HG03442 (cell line): ENCODE measurements at regions not wholly inside any gene's neighbourhood (a gene's known extent, or its start where the extent isn't known, plus 50 kb on each side); places are given as distances from the start of the nearest gene placed in this dataset.
A peak's percentile ranks its signal among the peaks of the same experiment; 100 is the strongest.

Experiments used
- ATAC-seq: cut with Tn5 transposase; IDR thresholded peaks from one replicate; pipeline ENCODE4 v1.9.1; 2021; ENCODE audit warnings: mild to moderate bottlenecking, moderate library complexity; ENCODE audit not compliant: unreplicated experiment

DNA sequence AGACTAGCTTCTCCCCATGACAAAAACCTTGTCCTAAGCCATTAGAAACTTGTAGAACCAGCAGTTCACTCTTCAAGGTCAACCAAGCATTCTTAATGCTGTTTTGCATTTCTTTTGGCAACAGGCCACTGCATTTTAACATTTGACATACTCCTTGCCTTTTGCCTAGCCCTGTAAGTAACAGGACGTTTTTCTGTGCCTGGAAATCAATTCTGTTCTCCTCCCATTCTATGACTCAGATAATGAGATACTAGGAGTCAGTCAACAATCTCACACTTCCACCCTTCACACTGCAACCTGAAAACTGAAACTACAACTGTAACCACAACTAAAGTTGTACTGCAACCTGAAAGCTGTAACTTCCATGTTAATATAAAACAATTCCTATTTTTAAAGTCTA lies 268.7 kb downstream of the MZT1 start:
- ATAC-seq, result peak; percentile 53

DNA sequence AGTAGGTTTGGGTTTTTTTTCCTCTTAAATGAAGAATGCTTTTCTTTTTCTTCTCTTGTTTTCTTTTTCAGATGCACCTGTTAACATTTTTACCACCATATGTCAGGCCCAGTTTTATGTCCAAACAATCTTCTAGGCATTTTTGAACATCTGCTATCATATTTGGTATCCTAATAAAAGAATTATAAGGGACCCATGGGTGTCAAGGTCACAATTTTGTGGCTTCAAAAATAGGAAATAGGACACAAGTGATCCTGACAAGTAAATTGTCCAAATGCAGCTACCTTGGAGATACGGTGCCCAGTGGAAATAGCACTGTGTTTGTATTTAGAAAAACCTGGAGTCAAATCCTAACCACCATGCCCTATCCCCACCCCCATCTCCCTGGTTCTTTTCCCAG lies 270.3 kb downstream of the MZT1 start:
- no peak for ATAC-seq

DNA sequence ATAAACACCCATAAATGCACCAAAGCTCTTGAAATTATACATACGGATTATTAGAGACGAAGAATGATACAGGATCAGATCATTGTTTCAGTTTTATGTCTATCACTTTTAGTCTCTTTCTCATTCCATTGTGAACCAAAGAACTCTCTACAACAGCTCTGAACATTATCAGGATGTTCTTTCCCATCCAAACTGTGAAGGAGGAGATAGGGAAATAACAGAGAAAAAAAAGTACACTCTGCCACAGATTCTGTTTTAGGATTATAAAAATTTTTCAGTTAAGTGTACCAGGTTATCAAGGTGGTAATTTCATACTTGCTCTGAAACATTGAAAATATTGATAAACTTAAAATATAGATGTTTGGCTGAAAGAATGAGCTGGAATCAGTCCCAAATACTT lies 270.9 kb downstream of the MZT1 start:
- ATAC-seq, result no peak

DNA sequence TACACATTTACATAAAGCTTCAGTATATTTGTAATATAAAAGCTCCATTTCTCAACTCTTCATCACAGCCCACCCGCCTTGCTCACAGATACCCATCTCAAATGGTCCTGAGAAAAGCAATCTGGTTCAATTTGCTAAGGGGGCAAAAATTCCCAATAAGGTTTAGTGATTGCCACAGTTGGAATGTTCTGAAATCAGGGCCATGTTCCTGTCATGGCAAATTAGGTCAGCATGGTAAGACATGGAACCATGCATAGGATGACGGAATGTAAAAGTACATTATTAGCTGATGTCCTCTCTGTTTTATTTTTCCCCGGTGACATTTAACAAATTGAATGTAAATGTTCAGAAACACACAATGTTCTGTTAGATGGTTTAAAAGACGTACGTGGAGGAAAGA lies 274.3 kb downstream of the MZT1 start:
- no peak for ATAC-seq

DNA sequence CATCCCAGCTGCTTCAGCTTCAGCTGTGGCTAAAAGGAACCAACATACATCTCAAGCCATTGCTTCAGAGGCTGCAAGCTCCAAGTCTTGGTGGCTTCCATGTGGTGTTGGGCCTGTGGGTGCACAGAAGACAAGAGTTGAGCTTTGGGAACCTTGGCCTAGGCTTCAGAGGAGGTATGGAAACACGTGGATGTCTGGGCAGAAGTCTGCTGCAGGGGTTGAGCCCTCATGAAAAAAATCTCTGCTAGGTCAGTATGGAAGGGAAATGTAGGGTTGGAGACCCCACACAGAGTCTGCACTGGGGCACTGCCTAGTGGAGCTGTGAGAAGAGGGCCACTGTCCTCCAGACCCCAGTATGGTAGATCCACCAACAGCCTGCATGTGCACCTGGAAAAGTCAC lies 279.3 kb downstream of the MZT1 start:
- no peak for ATAC-seq

DNA sequence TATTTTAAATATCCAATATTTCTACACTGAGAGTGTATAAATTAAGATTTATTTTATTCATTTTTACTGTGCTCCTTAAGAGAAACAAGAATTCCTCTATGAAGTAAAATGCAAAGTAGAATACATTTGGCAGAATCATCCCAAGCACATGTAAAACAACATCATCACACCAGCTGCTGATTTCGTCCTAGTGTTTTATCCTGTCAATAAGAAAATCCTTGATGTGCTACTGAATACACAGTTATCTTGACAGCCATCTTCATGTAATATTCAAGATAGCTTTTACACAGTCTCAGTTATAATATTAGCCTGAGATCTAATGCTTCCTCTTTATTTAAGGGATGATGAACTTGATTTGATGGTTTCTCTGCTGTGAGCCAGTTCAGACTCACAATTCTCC lies 282.4 kb downstream of the MZT1 start:
- ATAC-seq, result no peak

DNA sequence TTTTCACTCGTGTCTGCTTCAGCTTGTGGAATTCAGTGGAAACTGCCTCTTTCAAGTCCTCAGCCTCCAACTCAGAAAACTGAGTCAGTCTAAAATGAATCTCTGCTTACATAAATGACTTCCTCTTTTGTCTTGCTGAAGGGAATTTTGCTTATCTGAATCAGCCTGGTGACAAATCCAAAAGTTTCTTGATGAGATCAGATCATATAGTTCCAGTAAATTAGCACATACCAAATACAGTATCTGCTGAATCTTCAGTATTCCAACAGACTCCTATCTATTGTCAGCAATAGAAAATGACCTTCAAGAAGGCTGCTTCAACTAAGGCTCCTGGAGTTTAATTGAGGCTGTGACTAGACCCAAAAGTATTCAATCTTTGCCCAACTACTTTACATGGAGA lies 290.0 kb downstream of the MZT1 start:
- no peak for ATAC-seq

DNA sequence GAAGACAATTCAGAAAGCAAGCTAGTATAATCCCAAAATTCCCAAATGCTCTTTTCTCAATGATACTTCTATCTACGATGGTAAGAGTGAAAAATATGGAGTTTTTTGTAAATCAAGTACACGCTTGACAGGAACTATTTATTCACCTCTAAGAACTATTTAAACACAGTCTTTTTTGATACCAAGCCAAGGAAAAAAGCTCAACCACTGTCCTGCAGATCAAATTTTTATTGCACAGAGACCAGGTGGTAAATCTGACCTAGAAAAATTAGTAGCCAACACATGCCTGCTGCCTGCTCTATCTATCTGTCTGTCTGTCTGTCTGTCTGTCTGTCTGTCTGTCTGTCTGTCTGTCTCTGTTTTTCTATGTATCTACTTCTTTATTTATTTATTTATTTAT lies 292.2 kb downstream of the MZT1 start:
- ATAC-seq, result no peak

DNA sequence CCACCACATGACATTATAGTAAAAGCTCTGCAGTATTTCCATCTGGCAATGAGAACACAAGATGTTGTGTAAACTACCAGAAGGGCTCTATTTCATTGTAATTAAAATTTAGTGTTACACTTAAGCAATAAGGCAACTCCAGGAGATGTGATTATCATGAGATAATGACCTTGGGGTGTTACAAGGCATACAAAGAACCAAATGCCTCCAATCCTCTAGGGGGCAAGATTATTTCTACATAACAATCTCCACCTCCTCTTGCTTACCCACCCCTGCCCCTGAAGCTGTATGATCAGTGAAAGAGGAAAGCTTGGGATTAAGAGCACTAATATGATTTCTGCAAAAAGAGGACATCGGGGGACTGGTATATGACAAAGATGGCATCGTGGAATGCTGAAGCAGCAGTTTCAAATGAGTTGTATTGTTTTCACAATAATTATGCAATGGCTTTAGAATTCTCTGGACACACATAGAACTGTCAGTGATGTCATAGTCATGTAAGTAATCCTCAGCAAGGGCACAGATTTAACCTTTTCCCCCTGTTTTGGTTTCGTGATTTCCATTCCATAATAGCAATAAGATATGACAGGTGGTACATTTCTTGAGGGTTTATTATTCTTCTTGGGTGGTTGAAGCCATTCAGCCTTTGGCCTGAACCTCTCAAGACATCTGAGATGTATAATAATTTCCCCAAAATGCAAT lies 295.3 kb downstream of the MZT1 start:
- ATAC-seq, result no peak

DNA sequence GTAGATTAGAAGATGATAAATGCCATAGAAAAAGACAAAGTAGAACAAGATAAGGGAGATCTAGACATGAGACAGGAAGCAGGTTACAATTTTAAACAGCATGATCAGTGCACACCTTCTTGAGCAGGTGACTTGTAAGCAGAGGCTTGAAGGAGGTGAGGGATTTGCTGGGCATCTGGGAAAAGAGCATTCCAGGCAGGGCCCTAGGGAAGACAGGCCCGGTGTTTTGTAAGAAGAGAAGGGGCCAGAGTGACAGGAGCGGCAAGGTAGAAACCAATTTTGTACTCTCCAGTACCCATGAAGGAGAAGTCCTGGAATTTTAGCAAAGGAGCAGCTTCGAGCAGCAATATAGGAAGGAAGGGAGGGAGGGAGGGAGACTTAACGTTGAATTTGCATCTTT lies 296.5 kb downstream of the MZT1 start:
- ATAC-seq, result no peak

DNA sequence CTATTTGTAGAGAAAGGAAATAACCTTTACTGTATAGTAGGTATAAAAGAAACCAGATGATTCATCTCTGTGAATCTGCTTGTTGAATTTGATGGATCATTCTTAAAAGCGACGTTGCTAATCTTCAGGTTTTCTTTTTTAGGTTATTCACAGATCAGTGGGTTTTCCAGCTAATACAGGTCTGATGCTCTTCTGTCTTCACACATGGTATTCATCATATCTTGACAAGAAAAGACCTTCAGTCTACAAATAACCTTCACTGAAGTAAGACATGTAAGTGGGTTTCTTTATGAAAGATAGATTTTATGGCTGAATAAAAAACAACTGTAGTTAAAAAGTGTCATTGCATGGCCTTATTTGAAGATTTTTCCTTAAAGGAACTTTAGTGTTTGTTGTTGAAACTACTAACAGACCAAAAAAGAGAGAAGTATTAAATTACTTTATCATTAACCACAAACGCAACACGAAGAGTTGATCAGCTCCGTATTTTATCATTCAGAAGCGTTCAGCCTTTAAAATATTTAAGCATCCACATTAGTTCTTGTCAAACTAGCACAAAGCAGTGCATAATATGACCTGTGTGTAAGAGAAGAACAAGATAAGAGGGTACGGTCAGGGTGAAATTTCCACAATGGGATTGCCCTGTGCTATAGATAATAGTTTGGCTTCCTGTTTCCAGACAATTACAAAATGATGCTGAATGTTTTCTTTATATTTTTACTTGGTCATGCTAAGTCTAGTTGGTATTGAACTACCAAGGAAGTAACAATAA lies 299.5 kb downstream of the MZT1 start:
- ATAC-seq, result no peak

DNA sequence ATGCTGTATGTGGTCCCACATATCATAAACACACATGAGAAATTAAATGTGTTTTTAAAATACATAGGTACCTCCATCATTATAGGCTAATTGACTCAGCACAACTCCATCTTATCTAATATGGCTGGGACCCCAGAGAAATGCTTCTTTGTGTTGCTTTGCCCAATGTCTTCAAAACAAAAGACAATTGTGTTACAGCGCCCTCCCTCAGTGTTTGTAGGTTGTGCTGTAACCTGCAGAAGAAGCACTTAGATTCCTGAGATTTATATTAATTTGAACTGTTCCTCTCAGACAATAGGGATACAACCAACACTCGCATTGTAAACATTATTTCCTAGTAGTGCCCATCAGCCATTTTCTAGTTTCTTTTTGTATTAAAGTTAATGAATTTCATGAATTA lies 303.4 kb downstream of the MZT1 start:
- ATAC-seq, result no peak

DNA sequence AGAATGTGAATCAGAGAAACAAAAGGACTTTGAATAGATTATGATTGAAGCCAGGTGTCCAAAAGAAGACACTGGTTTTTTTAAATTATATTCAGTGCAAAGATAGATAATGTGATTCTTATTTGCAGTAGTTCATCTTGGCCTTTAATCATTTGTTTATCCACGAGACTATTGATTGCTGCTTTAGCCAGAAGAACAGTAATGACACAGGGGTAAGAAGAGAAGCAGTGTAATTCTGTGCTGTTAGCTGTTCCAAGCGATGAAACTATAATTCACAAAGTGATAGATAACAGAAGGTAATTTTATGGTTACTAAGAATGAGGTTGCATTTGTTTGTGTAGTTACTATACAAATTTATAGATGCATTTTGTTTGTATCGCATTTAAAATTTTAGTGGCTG lies 311.6 kb downstream of the MZT1 start:
- no peak for ATAC-seq

DNA sequence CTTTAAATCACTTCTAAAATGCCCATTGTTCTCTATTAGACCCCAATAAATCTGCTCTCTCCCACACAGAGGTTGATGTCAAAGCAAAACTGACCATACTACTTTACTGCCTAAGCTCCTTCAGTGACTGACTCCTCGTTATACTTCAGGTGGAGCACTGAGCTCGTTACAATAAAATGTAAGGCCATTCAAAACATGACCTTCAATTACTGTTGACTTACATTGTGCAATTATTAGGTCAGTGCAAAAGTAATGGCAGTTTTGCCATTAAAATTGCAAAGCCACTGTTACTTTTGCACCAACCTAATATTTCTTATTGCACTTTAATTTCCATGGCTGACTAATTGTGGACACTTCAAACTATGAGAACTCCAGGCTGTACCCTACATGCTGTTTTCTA lies 314.9 kb downstream of the MZT1 start:
- ATAC-seq, result no peak

DNA sequence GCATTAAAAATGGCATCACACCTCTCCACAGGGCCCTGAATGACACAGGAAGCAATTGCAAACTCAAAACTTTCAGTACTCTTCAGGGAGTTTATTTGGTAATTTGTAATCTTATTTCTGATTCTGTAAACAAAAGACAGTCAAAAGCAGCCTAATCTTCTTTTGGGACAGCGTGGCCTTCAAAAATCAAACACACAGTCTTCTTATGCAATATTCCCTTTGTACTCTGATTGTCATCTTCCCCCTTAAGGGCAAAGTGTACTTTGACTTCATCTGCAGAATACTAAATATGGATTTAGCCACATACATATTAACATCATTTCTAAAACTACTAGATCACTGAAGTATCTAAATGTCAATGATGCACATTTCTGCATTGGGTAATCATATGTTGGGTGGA lies 322.0 kb downstream of the MZT1 start:
- no peak for ATAC-seq

DNA sequence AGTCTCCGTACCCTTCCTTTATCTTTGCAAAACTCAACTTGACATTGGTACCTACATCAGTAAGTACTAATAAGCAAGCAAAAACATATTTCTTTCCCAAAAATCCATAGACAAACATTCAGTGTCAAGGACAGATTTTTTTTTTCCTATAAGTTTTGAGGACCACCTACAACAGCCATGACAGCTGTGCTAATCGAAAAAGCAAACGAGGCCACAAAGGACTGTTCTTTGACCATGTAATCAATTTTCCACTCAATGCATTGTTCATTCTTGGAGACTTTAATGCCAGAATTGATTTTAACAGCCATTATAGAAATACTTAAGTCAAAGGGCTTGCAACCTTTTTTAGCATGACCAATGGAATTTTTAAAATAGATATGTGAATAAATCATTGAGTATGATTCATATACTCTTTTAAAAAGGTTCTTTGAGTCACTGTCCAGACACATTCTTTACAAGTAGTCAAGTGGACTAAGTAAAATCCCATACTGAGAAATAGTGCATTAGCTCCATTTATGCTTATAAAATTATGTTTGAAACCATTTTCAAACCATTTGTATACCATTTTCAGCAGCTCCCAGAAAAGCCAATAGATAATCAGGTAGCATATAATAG lies 323.9 kb downstream of the MZT1 start:
- ATAC-seq, result no peak

DNA sequence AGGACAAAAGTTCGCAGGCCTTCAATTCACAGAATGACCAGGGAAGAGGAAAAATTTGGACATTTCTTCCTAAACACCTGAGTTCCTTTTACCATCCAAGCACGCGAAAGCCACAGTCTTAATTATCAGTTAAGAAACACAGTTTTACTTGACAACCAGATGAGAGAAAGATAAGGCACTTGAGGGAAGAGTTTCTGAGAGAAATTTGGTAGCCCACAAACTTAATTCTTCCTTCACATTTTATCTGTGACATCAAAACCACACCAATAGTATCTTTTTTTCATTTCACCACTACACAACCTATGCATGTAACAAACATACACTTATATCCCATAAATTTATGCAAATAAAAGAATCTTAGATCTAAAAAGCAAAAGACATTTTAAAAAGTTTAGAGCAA lies 326.6 kb downstream of the MZT1 start:
- ATAC-seq, result no peak

DNA sequence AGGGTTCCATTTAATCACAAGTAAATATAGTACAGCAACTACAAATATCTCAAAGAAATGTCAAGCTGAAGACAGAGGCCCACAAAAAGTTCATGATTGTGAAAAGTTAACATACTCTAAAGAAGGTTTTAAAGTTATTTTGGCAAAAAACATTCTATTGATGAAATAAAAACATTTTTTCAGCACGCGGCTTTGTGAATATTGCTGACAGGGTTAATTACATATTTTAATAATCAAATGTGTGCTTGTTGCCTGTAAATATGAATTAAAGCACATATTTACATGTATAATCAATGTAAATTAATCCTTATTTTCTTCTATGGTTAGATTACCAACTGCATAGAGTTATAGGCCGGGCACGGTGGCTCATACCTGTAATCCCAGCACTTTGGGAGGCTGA lies 328.1 kb downstream of the MZT1 start:
- no peak for ATAC-seq

DNA sequence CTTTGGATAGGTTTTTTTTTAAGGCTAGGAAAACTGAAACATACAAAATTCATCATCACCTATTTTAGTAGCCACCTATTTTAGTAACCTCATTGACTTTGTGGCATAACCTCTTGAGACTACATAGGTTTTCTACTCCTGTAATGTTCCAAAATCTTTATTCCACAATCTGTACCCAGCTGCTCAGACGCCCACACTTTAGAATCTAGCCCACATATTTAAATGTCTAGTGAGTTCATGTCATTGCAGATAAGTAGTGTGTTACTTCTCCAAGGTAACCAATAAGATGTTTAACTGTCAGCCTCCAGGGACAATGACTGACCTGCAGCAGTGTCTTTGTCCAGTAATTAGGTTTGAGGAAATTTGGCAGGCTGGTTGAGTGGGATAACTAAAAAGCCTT lies 330.2 kb downstream of the MZT1 start:
- no peak for ATAC-seq

DNA sequence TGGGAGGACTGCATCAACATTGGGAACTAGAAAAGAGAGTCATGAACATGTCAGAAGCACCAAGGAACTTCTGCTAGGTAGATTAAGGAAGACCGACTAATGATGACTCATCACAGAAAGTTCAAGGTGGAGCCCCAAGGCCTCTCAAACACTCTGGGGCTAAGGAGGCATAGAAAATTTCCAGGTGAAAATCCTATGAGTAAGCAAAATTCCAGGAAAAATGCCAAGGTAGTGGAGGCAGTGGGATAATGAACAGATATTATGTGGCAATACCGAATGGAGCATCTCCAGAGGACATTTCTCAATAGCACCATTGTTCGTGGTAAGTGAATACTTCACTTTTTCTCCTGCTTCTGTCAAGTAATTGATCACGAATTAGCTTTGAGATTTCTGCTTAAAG lies 336.5 kb downstream of the MZT1 start:
- ATAC-seq, result no peak

DNA sequence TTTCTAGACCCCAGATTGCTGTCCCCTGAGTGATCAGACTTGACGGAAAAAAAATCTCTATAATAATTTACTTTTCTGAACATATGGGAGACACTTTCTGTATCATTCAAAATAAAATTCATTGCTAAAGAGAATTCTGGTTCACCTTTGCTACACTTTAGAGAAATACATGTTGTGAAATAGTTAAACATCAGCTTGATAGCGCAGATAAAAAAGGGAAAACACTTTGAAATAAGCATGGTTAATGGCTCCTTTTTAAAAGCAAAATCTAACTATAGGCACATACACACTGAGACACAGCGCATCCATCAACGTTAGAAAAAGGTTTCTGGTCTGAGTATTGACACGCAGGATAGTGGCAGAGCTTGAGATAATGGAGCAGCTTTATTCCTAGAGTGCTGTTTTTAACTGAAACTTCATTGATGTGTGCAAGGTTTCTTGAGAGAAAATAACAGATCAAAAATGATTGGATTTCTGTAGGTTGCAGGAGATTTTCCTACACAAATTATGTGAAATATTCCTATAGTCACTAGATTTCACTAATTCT lies 341.2 kb downstream of the MZT1 start:
- no peak for ATAC-seq

DNA sequence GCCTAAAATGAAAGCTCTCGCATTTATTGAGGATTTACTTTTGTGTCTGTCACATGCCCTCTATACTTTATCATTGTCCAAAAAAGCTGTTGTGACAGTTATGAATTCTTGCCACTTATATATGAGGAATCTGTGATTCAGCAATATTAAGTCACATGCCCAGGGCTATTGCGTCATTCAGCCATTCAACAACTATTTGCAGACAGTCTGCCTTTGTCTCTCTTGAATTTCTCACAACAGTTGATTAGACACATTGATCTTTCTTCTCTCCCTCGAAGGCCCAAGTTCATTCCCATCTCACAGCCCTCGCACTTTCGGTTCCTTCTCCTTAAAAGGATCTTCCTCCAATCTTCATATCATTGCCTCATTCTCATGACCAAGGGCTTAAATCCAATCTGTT lies 342.6 kb downstream of the MZT1 start:
- no peak for ATAC-seq
